CD4-positive, alpha-beta T cell (primary cell): ENCODE measurements at regions not wholly inside any gene's neighbourhood (a gene's known extent, or its start where the extent isn't known, plus 50 kb on each side); places are given as distances from the start of the nearest gene placed in this dataset.

Source experiments
- ATAC-seq: fragments of 200-7000 bp; cut with Tn5 transposase; one replicate; pipeline ENCODE4 v1.10.0; 2022; ENCODE audit warnings: mild to moderate bottlenecking; ENCODE audit not compliant: poor library complexity
- CTCF ChIA-PET: fragments of 350-600 bp; sonication (Branson Sonifier 250); formaldehyde crosslinking; loops from one replicate; lab custom pipeline; 2021; ENCODE audit warnings: antibody characterized with exemption, inconsistent platforms; lab: Charles Lee
- POLR2A ChIA-PET: fragments of 350-600 bp; sonication (Branson Sonifier 250); formaldehyde crosslinking; loops from one replicate; lab custom pipeline; 2021; ENCODE audit warnings: antibody characterized with exemption, inconsistent platforms; lab: Charles Lee
- DNase-seq, 14 experiments: peaks; one replicate each; pipeline ENCODE4 v3.0.0-alpha.2; 2013 to 2020; ENCODE audit warnings: mixed read lengths in 2 of 14
- H3K27ac ChIP-seq, 2 donors: one replicate each; pipeline versions ENCODE4 v1.5.1 to v1.7.0; 2013; ENCODE audit warnings: low read length in 2 of 2, low read depth in 1 of 2, mild to moderate bottlenecking in 1 of 2
- H3K27me3 ChIP-seq, 2 experiments: 1 replicate in 1 of 2; 2 replicates in 1 of 2; pipeline versions ENCODE4 v1.6.1 to v1.7.0; 2013; ENCODE audit warnings: low read length in 2 of 2, control low read depth in 1 of 2, mild to moderate bottlenecking in 1 of 2, moderate library complexity in 1 of 2; ENCODE audit not compliant: insufficient read depth in 2 of 2, control insufficient read depth in 1 of 2
- H3K36me3 ChIP-seq: one replicate; pipeline ENCODE4 v1.6.1; 2013; ENCODE audit warnings: low read length, control low read depth; ENCODE audit not compliant: insufficient read depth
- H3K4me1 ChIP-seq: one replicate; pipeline ENCODE4 v1.6.1; 2013; ENCODE audit warnings: low read length, control low read depth; ENCODE audit not compliant: insufficient read depth
- H3K4me3 ChIP-seq: one replicate; pipeline ENCODE4 v1.5.1; 2013; ENCODE audit warnings: mild to moderate bottlenecking, low read length, moderate library complexity
- H3K9me3 ChIP-seq, 2 experiments: 1 replicate in 1 of 2; 2 replicates in 1 of 2; pipeline versions ENCODE4 v1.6.1 to v1.7.0; 2013; ENCODE audit warnings: low read length in 2 of 2, mild to moderate bottlenecking in 2 of 2, control low read depth in 1 of 2, moderate library complexity in 1 of 2; ENCODE audit not compliant: control insufficient read depth in 1 of 2, insufficient read depth in 1 of 2
- H3K27ac Mint-ChIP-seq: one replicate; pipeline ENCODE4 v1.8.0; 2020; ENCODE audit warnings: mixed read lengths
- H3K27me3 Mint-ChIP-seq: one replicate; pipeline ENCODE4 v1.8.0; 2021; ENCODE audit warnings: mixed read lengths
- H3K36me3 Mint-ChIP-seq: one replicate; pipeline ENCODE4 v1.8.0; 2021; ENCODE audit warnings: low read depth, mixed read lengths
- H3K4me1 Mint-ChIP-seq: one replicate; pipeline ENCODE4 v1.8.0; 2021; ENCODE audit warnings: low read depth, mixed read lengths
- H3K4me3 Mint-ChIP-seq: one replicate; pipeline ENCODE4 v1.8.0; 2020; ENCODE audit warnings: mild to moderate bottlenecking, mixed read lengths
- H3K9me3 Mint-ChIP-seq: one replicate; pipeline ENCODE4 v1.8.0; 2020; ENCODE audit warnings: mixed read lengths
- intact Hi-C, 2 experiments: fragments of 100-400 bp; cut with DNase I in 1 of 2; cut with micrococcal nuclease in 1 of 2; formaldehyde crosslinking; loops; one replicate each; pipeline versions ENCODE4 v1.15.1 to v1.9.0; 2023 to 2025; cut with DNase I, micrococcal nuclease
- TF ChIP-seq, protein P1 (sequence below): fragments of 200-600 bp; IDR thresholded peaks from one replicate; pipeline ENCODE4 v1.8.0; 2022; ENCODE audit warnings: antibody characterized with exemption, mild to moderate bottlenecking

DNA sequence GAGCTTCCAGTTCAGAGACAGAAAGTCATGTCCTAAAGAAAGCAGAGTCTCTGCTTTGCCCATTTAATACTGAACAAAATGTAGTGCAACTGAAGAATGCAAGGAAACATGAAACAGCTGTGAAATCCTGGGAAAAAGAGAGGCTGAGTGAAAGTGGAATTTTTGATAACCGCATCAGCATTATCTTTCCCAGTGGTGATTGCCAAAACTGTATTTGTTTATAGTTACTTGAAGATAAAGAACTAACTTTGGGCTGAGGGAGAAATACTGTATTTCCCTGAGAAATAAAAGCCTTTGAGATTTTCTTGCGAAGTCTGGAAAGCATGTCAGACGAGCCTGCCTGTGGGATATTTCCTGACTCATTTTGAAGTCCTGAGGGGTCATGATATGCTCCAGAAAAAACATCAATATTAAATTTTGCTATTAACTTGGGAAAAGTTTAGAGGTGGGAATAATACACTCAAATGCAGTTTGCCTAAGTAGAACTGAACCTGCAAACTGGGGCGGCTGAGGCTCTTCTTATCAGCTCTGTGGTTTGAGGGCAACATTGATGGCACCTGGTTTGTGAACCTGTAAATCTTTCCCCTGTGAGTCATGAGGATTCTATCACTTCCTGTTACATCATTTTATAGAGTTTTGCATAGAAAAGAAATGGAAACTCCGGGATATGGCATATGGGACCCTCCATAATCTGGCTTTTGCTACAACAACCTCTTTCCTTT lies 855.3 kb downstream of the MCTP2 start:
- POLR2A ChIA-PET: no interaction called here
- Histone ChIP-seq H3K27me3 (no peaks in the 10 kb centered on the region), H3K4me1 (no peaks in the 10 kb centered on the region), H3K36me3 (no peaks in the 10 kb centered on the region), H3K27ac (no peak overlapping the region), H3K9me3 (peaks cover 0 to 3% of the 10 kb centered on the region in 2 experiments), H3K4me3 (no peak overlapping the region)
- no peaks in the 10 kb centered on the region for H3K9me3 Mint-ChIP-seq
- H3K27me3 Mint-ChIP-seq: no peaks in the 10 kb centered on the region
- no peaks in the 10 kb centered on the region for H3K4me1 Mint-ChIP-seq
- no peak overlapping the region for H3K4me3 Mint-ChIP-seq
- CTCF ChIA-PET: no interaction called here
- ATAC-seq (no peak), DNase-seq (no peak)
- intact Hi-C loops: no loop called here
- H3K27ac Mint-ChIP-seq: no peak overlapping the region
- no peaks in the 10 kb centered on the region for H3K36me3 Mint-ChIP-seq
- TF ChIP-seq, protein P1, sequence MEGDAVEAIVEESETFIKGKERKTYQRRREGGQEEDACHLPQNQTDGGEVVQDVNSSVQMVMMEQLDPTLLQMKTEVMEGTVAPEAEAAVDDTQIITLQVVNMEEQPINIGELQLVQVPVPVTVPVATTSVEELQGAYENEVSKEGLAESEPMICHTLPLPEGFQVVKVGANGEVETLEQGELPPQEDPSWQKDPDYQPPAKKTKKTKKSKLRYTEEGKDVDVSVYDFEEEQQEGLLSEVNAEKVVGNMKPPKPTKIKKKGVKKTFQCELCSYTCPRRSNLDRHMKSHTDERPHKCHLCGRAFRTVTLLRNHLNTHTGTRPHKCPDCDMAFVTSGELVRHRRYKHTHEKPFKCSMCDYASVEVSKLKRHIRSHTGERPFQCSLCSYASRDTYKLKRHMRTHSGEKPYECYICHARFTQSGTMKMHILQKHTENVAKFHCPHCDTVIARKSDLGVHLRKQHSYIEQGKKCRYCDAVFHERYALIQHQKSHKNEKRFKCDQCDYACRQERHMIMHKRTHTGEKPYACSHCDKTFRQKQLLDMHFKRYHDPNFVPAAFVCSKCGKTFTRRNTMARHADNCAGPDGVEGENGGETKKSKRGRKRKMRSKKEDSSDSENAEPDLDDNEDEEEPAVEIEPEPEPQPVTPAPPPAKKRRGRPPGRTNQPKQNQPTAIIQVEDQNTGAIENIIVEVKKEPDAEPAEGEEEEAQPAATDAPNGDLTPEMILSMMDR: no peak

DNA sequence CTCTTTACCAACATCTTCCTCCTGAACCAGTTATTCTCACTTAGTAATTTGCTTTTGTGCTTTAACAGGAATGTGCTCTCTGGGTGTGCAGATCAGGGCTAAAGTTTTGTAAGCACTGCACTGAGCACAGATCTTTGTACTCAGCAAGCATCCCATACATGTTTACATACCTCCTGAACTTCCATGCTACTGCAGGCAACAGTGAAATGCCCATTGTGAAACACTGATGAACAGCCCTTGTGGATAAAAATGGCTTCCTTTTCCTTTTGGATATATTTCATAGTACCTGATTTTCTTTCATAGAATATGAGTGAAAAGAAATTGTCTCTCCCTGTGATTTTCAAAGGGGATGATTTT lies 855.9 kb downstream of the MCTP2 start:
- Mint-ChIP-seq H3K36me3 (no peaks in the 10 kb centered on the region), H3K27me3 (no peaks in the 10 kb centered on the region), H3K9me3 (no peaks in the 10 kb centered on the region), H3K27ac (no peak overlapping the region), H3K4me1 (no peaks in the 10 kb centered on the region), H3K4me3 (no peak overlapping the region)
- peaks cover 0 to 4% of the 10 kb centered on the region in 2 experiments for H3K9me3 ChIP-seq
- H3K36me3 ChIP-seq: no peaks in the 10 kb centered on the region
- no peak overlapping the region for H3K27ac ChIP-seq
- no peaks in the 10 kb centered on the region for H3K27me3 ChIP-seq
- ChIA-PET CTCF (no interaction called here), POLR2A (no interaction called here)
- ATAC-seq (no peak), DNase-seq (no peak)
- H3K4me3 ChIP-seq: no peak overlapping the region
- intact Hi-C loops: no loop called here
- TF ChIP-seq, protein P1: no peak
- H3K4me1 ChIP-seq: no peaks in the 10 kb centered on the region

DNA sequence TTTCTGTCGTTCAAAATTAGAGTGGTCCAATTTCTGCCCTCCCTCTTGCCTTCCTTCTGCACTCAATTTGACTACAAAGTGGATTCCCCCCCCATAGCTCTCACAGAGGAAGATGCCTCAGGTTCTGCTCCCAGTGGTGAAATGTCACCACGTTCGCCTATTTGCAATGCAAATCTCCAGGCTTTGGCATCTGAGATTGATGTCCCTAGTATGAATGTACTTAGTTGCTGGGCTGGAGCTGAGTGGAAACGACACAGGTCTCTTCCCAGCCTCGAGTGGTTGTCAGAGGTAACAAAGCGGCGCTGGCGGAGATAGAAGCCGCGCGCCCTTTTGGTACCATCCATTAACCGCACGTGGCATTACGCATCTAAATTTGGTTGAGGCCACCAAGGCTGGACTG lies 860.1 kb downstream of the MCTP2 start:
- CTCF ChIA-PET: no interaction called here

More for the DNA sequence above, 860.1 kb downstream of the MCTP2 start:
- intact Hi-C loops: no loop called here
- no peak for ATAC-seq
- Mint-ChIP-seq H3K4me3 (no peak overlapping the region), H3K27me3 (no peaks in the 10 kb centered on the region), H3K9me3 (no peaks in the 10 kb centered on the region), H3K36me3 (no peaks in the 10 kb centered on the region), H3K4me1 (no peaks in the 10 kb centered on the region), H3K27ac (no peak overlapping the region)
- POLR2A ChIA-PET: no interaction called here
- no peaks in the 10 kb centered on the region for H3K4me1 ChIP-seq
- H3K27me3 ChIP-seq: no peaks in the 10 kb centered on the region
- no peak overlapping the region for H3K4me3 ChIP-seq
- peaks cover 0 to 4% of the 10 kb centered on the region in 2 experiments for H3K9me3 ChIP-seq
- TF ChIP-seq, protein P1: no peak
- no peak for DNase-seq
- H3K36me3 ChIP-seq: no peaks in the 10 kb centered on the region
- H3K27ac ChIP-seq: no peak overlapping the region
